Dendritic cell treated with granulocyte-macrophage colony-stimulating factor and Interleukin-4, amounts not matched to agents 40 ng/mL and 50 ng/mL, for 4 days (primary cell): ENCODE measurements at regions not wholly inside any gene's neighbourhood (a gene's known extent, or its start where the extent isn't known, plus 50 kb on each side); places are given as distances from the start of the nearest gene placed in this dataset.
"Not testable (repeated sequence)": the region's sequence is repeated elsewhere in the genome, so short reads cannot be mapped to it uniquely, and the experiment has no call there.

Experiments
- H3K27ac Mint-ChIP-seq: one replicate; pipeline ENCODE4 v1.8.0; 2022; ENCODE audit warnings: mild to moderate bottlenecking, mixed read lengths
- H3K27me3 Mint-ChIP-seq: one replicate; pipeline ENCODE4 v1.8.0; 2022; ENCODE audit warnings: mild to moderate bottlenecking, mixed read lengths
- H3K36me3 Mint-ChIP-seq: one replicate; pipeline ENCODE4 v1.8.0; 2022; ENCODE audit warnings: low read depth, mixed read lengths
- H3K4me1 Mint-ChIP-seq: one replicate; pipeline ENCODE4 v1.8.0; 2022; ENCODE audit warnings: low read depth, mixed read lengths
- H3K4me3 Mint-ChIP-seq: one replicate; pipeline ENCODE4 v1.8.0; 2022; ENCODE audit warnings: mild to moderate bottlenecking, moderate library complexity, mixed read lengths
- H3K9me3 Mint-ChIP-seq: one replicate; pipeline ENCODE4 v1.8.0; 2022; ENCODE audit warnings: mixed read lengths
- intact Hi-C: fragments of 100-400 bp; cut with micrococcal nuclease; formaldehyde crosslinking; loops from one replicate; pipeline ENCODE4 v1.15.0; 2022

DNA sequence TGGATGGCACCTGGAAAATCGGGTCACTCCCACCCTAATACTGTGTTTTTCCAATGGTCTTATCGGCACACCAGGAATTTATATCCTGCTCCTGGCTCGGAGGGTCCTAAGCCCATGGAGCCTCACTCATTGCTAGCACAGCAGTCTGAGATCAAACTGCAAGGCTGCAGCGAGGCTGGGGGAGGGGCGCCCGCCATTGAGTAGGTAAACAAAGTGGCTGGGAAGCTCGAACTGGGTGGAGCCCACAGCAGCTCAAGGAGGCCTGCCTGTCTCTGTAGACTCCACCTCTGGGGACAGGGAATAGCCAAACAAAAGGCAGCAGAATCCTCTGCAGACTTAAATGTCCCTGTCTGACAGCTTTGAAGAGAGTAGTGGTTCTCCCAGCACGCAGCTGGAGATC is 607.0 kb downstream of the LMO7 start:
- H3K36me3 Mint-ChIP-seq, H3K4me3 Mint-ChIP-seq, H3K27me3 Mint-ChIP-seq, H3K9me3 Mint-ChIP-seq, H3K4me1 Mint-ChIP-seq, H3K27ac Mint-ChIP-seq, intact Hi-C loops: not testable (repeated sequence)

GRCh38 chr13:76239031-76239680 is 603.0 kb downstream of the LMO7 start:
- no peak overlapping the region for H3K27ac Mint-ChIP-seq
- peaks cover 13% of the 10 kb centered on the region for H3K9me3 Mint-ChIP-seq
- intact Hi-C loops = no loop called here
- H3K4me1 Mint-ChIP-seq = no peaks in the 10 kb centered on the region
- H3K27me3 Mint-ChIP-seq = no peaks in the 10 kb centered on the region
- no peaks in the 10 kb centered on the region for H3K36me3 Mint-ChIP-seq
- H3K4me3 Mint-ChIP-seq = no peak overlapping the region

GRCh38 chr13:76231522-76232167 is 595.5 kb downstream of the LMO7 start:
- H3K27me3 Mint-ChIP-seq = no peaks in the 10 kb centered on the region
- intact Hi-C loops = no loop called here
- peaks cover 6% of the 10 kb centered on the region for H3K9me3 Mint-ChIP-seq
- no peak overlapping the region for H3K27ac Mint-ChIP-seq
- no peak overlapping the region for H3K4me3 Mint-ChIP-seq
- no peaks in the 10 kb centered on the region for H3K4me1 Mint-ChIP-seq
- no peaks in the 10 kb centered on the region for H3K36me3 Mint-ChIP-seq

GRCh38 chr13:76229281-76229680 is 593.2 kb downstream of the LMO7 start:
- no peaks in the 10 kb centered on the region for H3K27me3 Mint-ChIP-seq
- H3K4me1 Mint-ChIP-seq = no peaks in the 10 kb centered on the region
- no peak overlapping the region for H3K27ac Mint-ChIP-seq
- H3K36me3 Mint-ChIP-seq = no peaks in the 10 kb centered on the region
- intact Hi-C loops = no loop called here
- no peak overlapping the region for H3K4me3 Mint-ChIP-seq
- peaks cover 10% of the 10 kb centered on the region for H3K9me3 Mint-ChIP-seq

DNA sequence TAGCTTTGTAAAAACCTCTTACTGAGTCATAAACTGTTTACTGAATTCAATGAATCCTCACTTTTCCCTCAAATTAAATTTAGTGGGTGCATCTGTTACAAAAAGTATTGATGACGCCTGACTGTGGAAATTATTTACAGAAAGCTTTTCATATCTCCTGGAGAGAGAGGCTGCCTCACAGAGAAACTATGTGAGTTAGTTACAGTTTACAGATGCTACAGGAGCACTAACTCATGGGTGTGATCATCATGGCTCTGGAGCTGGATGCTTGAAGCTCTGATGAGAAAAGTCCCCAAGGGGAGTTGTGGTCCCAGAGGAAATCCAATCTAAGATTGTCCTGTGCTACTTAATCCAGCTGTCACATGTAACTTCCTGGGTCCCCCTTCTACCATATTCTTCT is 590.8 kb downstream of the LMO7 start:
- Mint-ChIP-seq H3K36me3 (no peaks in the 10 kb centered on the region), H3K4me1 (no peaks in the 10 kb centered on the region), H3K27me3 (no peaks in the 10 kb centered on the region), H3K4me3 (no peak overlapping the region), H3K27ac (no peak overlapping the region), H3K9me3 (peaks cover 11% of the 10 kb centered on the region)
- intact Hi-C loops = no loop called here

DNA sequence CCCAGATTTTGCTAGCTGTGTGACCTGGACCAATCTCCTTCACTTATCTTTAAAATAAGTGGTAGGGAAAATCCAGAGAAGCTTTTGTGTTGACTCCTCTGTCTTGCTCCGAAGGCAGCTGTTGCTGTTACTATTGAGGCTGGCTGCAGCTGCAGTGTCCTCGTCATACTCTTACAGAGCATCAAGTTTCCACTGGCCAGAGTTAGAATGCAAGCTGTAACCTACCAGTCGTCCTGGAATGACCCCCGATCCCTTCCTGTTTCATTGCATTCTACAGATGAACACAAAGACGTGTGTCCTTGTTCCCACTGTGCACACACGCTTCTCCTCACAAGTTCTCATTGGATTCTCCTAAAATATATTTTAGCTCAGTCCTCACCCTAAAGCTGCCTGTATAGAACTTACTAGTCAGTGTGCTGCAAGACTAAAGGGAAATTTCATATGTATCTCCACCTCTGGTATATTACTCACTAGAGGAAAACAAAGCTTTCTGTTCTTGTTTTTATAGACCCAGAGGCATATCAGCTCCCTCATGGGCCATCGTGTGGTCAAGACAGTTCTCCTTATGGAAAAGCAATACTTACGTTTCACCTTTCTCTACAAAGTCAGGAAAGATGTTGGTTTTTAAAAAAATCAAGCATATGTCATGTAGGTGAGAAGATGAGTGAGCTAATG is 589.8 kb downstream of the LMO7 start:
- no peaks in the 10 kb centered on the region for H3K36me3 Mint-ChIP-seq

GRCh38 chr13:76223999-76224398 is 587.9 kb downstream of the LMO7 start:
- no peaks in the 10 kb centered on the region for H3K36me3 Mint-ChIP-seq
- intact Hi-C loops = no loop called here

More for the DNA sequence above, 589.8 kb downstream of the LMO7 start:
- Mint-ChIP-seq H3K27me3 (no peaks in the 10 kb centered on the region), H3K27ac (no peak overlapping the region), H3K4me3 (no peak overlapping the region), H3K4me1 (no peaks in the 10 kb centered on the region), H3K9me3 (peaks cover 11% of the 10 kb centered on the region)
- intact Hi-C loops = no loop called here

GRCh38 chr13:76223565-76223964 is 587.4 kb downstream of the LMO7 start:
- Mint-ChIP-seq H3K36me3 (no peaks in the 10 kb centered on the region), H3K27ac (no peak overlapping the region), H3K4me1 (no peaks in the 10 kb centered on the region), H3K4me3 (no peak overlapping the region), H3K9me3 (peaks cover 11% of the 10 kb centered on the region), H3K27me3 (no peaks in the 10 kb centered on the region)
- intact Hi-C loops = no loop called here

More at GRCh38 chr13:76223999-76224398, 587.9 kb downstream of the LMO7 start:
- Mint-ChIP-seq H3K27ac (no peak overlapping the region), H3K4me3 (no peak overlapping the region), H3K9me3 (peaks cover 11% of the 10 kb centered on the region), H3K27me3 (no peaks in the 10 kb centered on the region), H3K4me1 (no peaks in the 10 kb centered on the region)

DNA sequence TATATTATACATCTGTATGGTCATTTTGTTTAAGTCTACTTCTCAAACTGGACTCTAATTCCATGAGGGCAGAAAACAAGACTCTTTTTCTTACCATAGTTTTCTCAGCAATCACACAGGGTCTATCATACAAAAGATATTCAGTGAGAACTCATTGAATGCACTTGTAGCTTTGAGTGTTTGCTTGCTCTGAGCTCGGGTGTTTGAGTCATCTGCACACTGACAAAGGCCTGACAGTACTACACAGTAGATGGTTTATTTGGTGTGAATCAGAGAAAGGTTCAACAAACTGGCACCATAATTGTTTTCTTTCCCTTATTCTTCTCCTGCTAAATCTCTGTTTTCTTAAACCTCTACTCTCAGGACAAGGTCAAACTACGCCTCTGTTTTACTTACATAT is 586.4 kb downstream of the LMO7 start:
- intact Hi-C loops = no loop called here

GRCh38 chr13:76216729-76217128 is 580.6 kb downstream of the LMO7 start:
- H3K27ac Mint-ChIP-seq = no peak overlapping the region
- H3K4me1 Mint-ChIP-seq = no peaks in the 10 kb centered on the region
- H3K36me3 Mint-ChIP-seq = no peaks in the 10 kb centered on the region
- intact Hi-C loops = no loop called here
- H3K9me3 Mint-ChIP-seq = no peaks in the 10 kb centered on the region
- H3K27me3 Mint-ChIP-seq = no peaks in the 10 kb centered on the region
- H3K4me3 Mint-ChIP-seq = no peak overlapping the region

More for the DNA sequence above, 586.4 kb downstream of the LMO7 start:
- no peak overlapping the region for H3K4me3 Mint-ChIP-seq
- no peaks in the 10 kb centered on the region for H3K27me3 Mint-ChIP-seq
- no peaks in the 10 kb centered on the region for H3K36me3 Mint-ChIP-seq
- no peak overlapping the region for H3K27ac Mint-ChIP-seq
- H3K9me3 Mint-ChIP-seq = peaks cover 11% of the 10 kb centered on the region
- H3K4me1 Mint-ChIP-seq = no peaks in the 10 kb centered on the region

GRCh38 chr13:76214001-76214400 is 577.9 kb downstream of the LMO7 start:
- intact Hi-C loops = no loop called here
- Mint-ChIP-seq H3K27ac (no peak overlapping the region), H3K9me3 (no peaks in the 10 kb centered on the region), H3K4me3 (no peak overlapping the region), H3K4me1 (no peaks in the 10 kb centered on the region), H3K36me3 (no peaks in the 10 kb centered on the region), H3K27me3 (no peaks in the 10 kb centered on the region)

DNA sequence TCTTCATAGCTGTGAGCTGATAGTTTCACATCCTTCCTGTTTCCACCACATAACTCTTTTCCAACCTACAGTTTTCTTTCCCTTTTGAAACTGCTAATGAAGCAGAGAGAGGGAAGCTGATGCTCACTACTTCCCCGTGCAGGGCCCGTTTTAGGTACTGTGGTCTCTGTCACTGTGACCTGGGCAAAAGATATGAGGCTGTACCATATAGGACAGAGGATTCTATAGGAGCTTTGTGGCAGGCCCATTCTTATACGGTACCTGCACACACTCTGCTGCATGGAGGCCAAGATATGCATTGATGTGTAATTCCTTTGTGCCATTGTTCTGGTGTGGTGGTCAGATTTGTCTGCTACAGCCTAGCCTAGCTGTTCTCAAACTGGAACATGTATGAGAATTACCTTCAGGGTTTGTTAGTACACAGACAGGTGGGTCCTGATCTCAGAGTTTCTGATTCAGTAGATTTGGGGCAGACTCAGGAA is 577.3 kb downstream of the LMO7 start:
- Mint-ChIP-seq H3K27ac (no peak overlapping the region), H3K9me3 (no peaks in the 10 kb centered on the region)

GRCh38 chr13:76210262-76210661 is 574.1 kb downstream of the LMO7 start:
- no peak overlapping the region for H3K4me3 Mint-ChIP-seq
- H3K9me3 Mint-ChIP-seq = no peaks in the 10 kb centered on the region
- intact Hi-C loops = no loop called here
- no peaks in the 10 kb centered on the region for H3K36me3 Mint-ChIP-seq
- H3K27ac Mint-ChIP-seq = no peak overlapping the region
- no peaks in the 10 kb centered on the region for H3K4me1 Mint-ChIP-seq
- no peaks in the 10 kb centered on the region for H3K27me3 Mint-ChIP-seq

More for the DNA sequence above, 577.3 kb downstream of the LMO7 start:
- Mint-ChIP-seq H3K4me3 (no peak overlapping the region), H3K36me3 (no peaks in the 10 kb centered on the region), H3K27me3 (no peaks in the 10 kb centered on the region), H3K4me1 (no peaks in the 10 kb centered on the region)
- intact Hi-C loops = no loop called here

- H3K9me3 Mint-ChIP-seq = peaks cover 15% of the 10 kb centered on the region
- H3K27me3 Mint-ChIP-seq = no peaks in the 10 kb centered on the region
Observed at GRCh38 chr13:76198568-76199163, 562.5 kb downstream of the LMO7 start.

More at GRCh38 chr13:76198568-76199163, 562.5 kb downstream of the LMO7 start:
- intact Hi-C loops = no loop called here
- Mint-ChIP-seq H3K4me3 (no peak overlapping the region), H3K27ac (no peak overlapping the region), H3K4me1 (no peaks in the 10 kb centered on the region), H3K36me3 (no peaks in the 10 kb centered on the region)
